Astrocyte of the spinal cord (primary cell): ENCODE measurements at regions not wholly inside any gene's neighbourhood (a gene's known extent, or its start where the extent isn't known, plus 50 kb on each side); places are given as distances from the start of the nearest gene placed in this dataset.

Experiments
- DNase-seq: peaks from one replicate; pipeline ENCODE4 v3.0.0; 2011; ENCODE audit warnings: low read depth, low spot score
- H3K4me3 ChIP-seq: 2 replicates; pipeline ENCODE4 v1.5.1; 2011; ENCODE audit warnings: low read depth, mild to moderate bottlenecking, low read length, moderate library complexity
- CTCF ChIP-seq: IDR thresholded peaks from 2 replicates; pipeline ENCODE4 v1.5.1; 2012; ENCODE audit warnings: low read depth, mild to moderate bottlenecking, low read length, inconsistent platforms
- in situ Hi-C: cut with HindIII; loops from 2 replicates; pipeline ENCODE4 v1.10.0; 2017; ENCODE audit warnings: low sequenced_read_pairs

- H3K4me3 ChIP-seq, result no peak overlapping the region
- TF ChIP-seq CTCF, result no peak
- in situ Hi-C loops, result no loop called here
- DNase-seq, result no peak
These were observed 123.5 kb downstream of the RASGEF1B start for GRCh38 chr4:81348086-81348777.

- TF ChIP-seq CTCF, result no peak
- in situ Hi-C loops, result no loop called here
- no peak for DNase-seq
- no peak overlapping the region for H3K4me3 ChIP-seq
These were observed 125.0 kb downstream of the RASGEF1B start for GRCh38 chr4:81346719-81347118.

- no peak for TF ChIP-seq CTCF
- DNase-seq, result no peak
- in situ Hi-C loops, result no loop called here
- H3K4me3 ChIP-seq, result no peak overlapping the region
These were observed 128.2 kb downstream of the RASGEF1B start for GRCh38 chr4:81343536-81343935.

GRCh38 chr4:81343046-81343445, 128.0 kb upstream of the PRKG2 start:
- no peak overlapping the region for H3K4me3 ChIP-seq
- TF ChIP-seq CTCF, result no peak
- DNase-seq, result no peak
- in situ Hi-C loops, result no loop called here

- no peak overlapping the region for H3K4me3 ChIP-seq
- no peak for TF ChIP-seq CTCF
- DNase-seq, result no peak
- in situ Hi-C loops, result no loop called here
These were observed 122.2 kb upstream of the PRKG2 start for GRCh38 chr4:81337211-81337610.

GRCh38 chr4:81335122-81335912, 120.3 kb upstream of the PRKG2 start:
- DNase-seq, result no peak
- in situ Hi-C loops, result no loop called here

More at GRCh38 chr4:81335122-81335912, 120.3 kb upstream of the PRKG2 start:
- no peak for TF ChIP-seq CTCF
- no peak overlapping the region for H3K4me3 ChIP-seq
